HepG2 (cell line): ENCODE measurements at regions not wholly inside any gene's neighbourhood (a gene's known extent, or its start where the extent isn't known, plus 50 kb on each side); places are given as distances from the start of the nearest gene placed in this dataset.

Source experiments
- ATAC-seq: fragments of 200-7000 bp; cut with Tn5 transposase; 3 replicates; pipeline ENCODE4 v1.9.1; 2020; ENCODE audit warnings: mild to moderate bottlenecking, moderate library complexity
- BruUV-seq: library from RNA; stranded (reverse); fragments of 400-500 nt; replicated peaks from 2 replicates; lab custom pipeline; 2021; lab: Mats Ljungman, UMichigan
- CTCF ChIA-PET: fragments of 300-600 bp; formaldehyde crosslinking; extraction: SDS; loops from one replicate; lab custom pipeline; 2021; ENCODE audit warnings: low total read pairs, inconsistent platforms, low intra/inter-chr PET ratio; lab: Yijun Ruan, JAX
- POLR2A ChIA-PET: fragments of 350-600 bp; sonication (Branson Sonifier 250); formaldehyde crosslinking; loops from one replicate; lab custom pipeline; 2020; ENCODE audit warnings: antibody characterized with exemption, inconsistent platforms; lab: Yijun Ruan, JAX
- DNase-seq: peaks from one replicate; pipeline ENCODE4 v3.0.0-alpha.2; 2015; ENCODE audit warnings: low spot score
- FAIRE-seq: peaks from 3 replicates; lab custom pipeline; 2011; peaks lifted over from hg19 to GRCh38; lab: Jason Lieb, UNC
- H2AFZ ChIP-seq: one replicate; pipeline ENCODE4 v1.6.1; 2011; ENCODE audit warnings: low read length, inconsistent platforms
- H3K27ac ChIP-seq: fragments of 300-600 bp; 3 replicates; pipeline ENCODE4 v1.8.0; 2011; ENCODE audit warnings: mixed run types, mild to moderate bottlenecking, mixed read lengths, low read length, inconsistent platforms; ENCODE audit not compliant: insufficient read depth; ENCODE audit errors: extremely low read length
- H3K27me3 ChIP-seq, 2 experiments: fragments of 200-600 bp in 1 of 2; 2 replicates in 1 of 2; 3 replicates in 1 of 2; pipeline versions ENCODE4 v1.6.0 to v1.8.0; 2011; ENCODE audit warnings: low read length in 2 of 2, mild to moderate bottlenecking in 2 of 2, moderate library complexity in 2 of 2, inconsistent platforms in 1 of 2; ENCODE audit not compliant: insufficient read depth in 2 of 2, control insufficient read depth in 1 of 2
- H3K36me3 ChIP-seq, 2 experiments: fragments of 200-600 bp in 1 of 2; replicated peaks in 1 of 2; 2 replicates in 1 of 2; 3 replicates in 1 of 2; pipeline versions ENCODE4 v1.5.1 to v1.8.0; 2011; ENCODE audit warnings: low read length in 2 of 2, inconsistent platforms in 1 of 2; ENCODE audit not compliant: insufficient read depth in 2 of 2, control insufficient read depth in 1 of 2
- H3K4me1 ChIP-seq: 2 replicates; pipeline ENCODE4 v1.5.1; 2012; ENCODE audit warnings: low read length, inconsistent platforms; ENCODE audit not compliant: insufficient read depth
- H3K4me2 ChIP-seq: 2 replicates; pipeline ENCODE4 v1.6.0; 2011; ENCODE audit warnings: low read depth, low read length, inconsistent platforms
- H3K4me3 ChIP-seq, 3 experiments: fragments of 200-600 bp in 1 of 3; sonication (generic), shearing (Covaris generic) in 1 of 3; replicated peaks in 1 of 3; 2 replicates each; pipeline ENCODE4 v1.5.1; 2011 to 2016; ENCODE audit warnings: low read length in 3 of 3, inconsistent platforms in 2 of 3, low read depth in 2 of 3, mild to moderate bottlenecking in 2 of 3, control low read depth in 1 of 3, mixed read lengths in 1 of 3; ENCODE audit not compliant: insufficient read depth in 1 of 3
- H3K79me2 ChIP-seq: one replicate; pipeline ENCODE4 v1.6.1; 2011; ENCODE audit warnings: low read length, inconsistent platforms; ENCODE audit not compliant: insufficient read depth
- H3K9ac ChIP-seq: 2 replicates; pipeline ENCODE4 v1.6.0; 2011; ENCODE audit warnings: mild to moderate bottlenecking, low read depth, low read length, inconsistent platforms; ENCODE audit not compliant: insufficient read depth
- H3K9me3 ChIP-seq: 2 replicates; pipeline ENCODE4 v1.5.1; 2012; ENCODE audit warnings: mild to moderate bottlenecking, low read length
- H4K20me1 ChIP-seq: 2 replicates; pipeline ENCODE4 v1.6.0; 2011; ENCODE audit warnings: inconsistent platforms, mild to moderate bottlenecking, low read length, moderate library complexity; ENCODE audit not compliant: insufficient read depth
- ATF6 ChIP-seq: sonication (generic); formaldehyde crosslinking; conservative IDR thresholded peaks from 2 replicates; pipeline ENCODE4 v1.4.0; 2020; ENCODE audit warnings: missing genetic modification reagents
- ELF4 ChIP-seq: sonication (generic); formaldehyde crosslinking; IDR thresholded peaks from 2 replicates; pipeline ENCODE4 v1.5.0; 2020; ENCODE audit warnings: missing genetic modification reagents, mild to moderate bottlenecking, moderate library complexity, borderline replicate concordance
- GPN1 ChIP-seq: sonication (generic); formaldehyde crosslinking; IDR thresholded peaks from 2 replicates; pipeline ENCODE4 v1.5.1; 2020; ENCODE audit warnings: missing genetic modification reagents, borderline replicate concordance
- MEIS2 ChIP-seq: sonication (generic); formaldehyde crosslinking; IDR thresholded peaks from 2 replicates; pipeline ENCODE4 v1.9.0; 2021; ENCODE audit warnings: mild to moderate bottlenecking, missing genetic modification reagents
- MXD1 ChIP-seq: sonication (generic); formaldehyde crosslinking; IDR thresholded peaks from 2 replicates; pipeline ENCODE4 v1.4.0; 2020; ENCODE audit warnings: mild to moderate bottlenecking, missing genetic modification reagents
- MXD3 ChIP-seq: IDR thresholded peaks from 2 replicates; pipeline ENCODE4 v1.6.1; 2016; ENCODE audit warnings: mild to moderate bottlenecking, missing biosample characterization, missing genetic modification reagents
- RAD21 ChIP-seq: fragments of 450-650 bp; formaldehyde crosslinking; IDR thresholded peaks from 2 replicates; pipeline ENCODE4 v1.5.0; 2020; ENCODE audit warnings: mild to moderate bottlenecking
- SMAD9 ChIP-seq: sonication (generic); formaldehyde crosslinking; IDR thresholded peaks from 2 replicates; pipeline ENCODE4 v1.5.1; 2020; ENCODE audit warnings: mild to moderate bottlenecking, missing genetic modification reagents
- SRY ChIP-seq: sonication (generic); formaldehyde crosslinking; IDR thresholded peaks from 2 replicates; pipeline ENCODE4 v1.8.0; 2022; ENCODE audit warnings: mild to moderate bottlenecking, missing genetic modification reagents
- THAP11 ChIP-seq: IDR thresholded peaks from 2 replicates; pipeline ENCODE4 v1.6.1; 2016; ENCODE audit warnings: missing biosample characterization, missing genetic modification reagents
- YEATS4 ChIP-seq: sonication (generic); formaldehyde crosslinking; IDR thresholded peaks from 2 replicates; pipeline ENCODE4 v1.4.0; 2020; ENCODE audit warnings: missing genetic modification reagents, borderline replicate concordance
- YY1 ChIP-seq: IDR thresholded peaks from 2 replicates; pipeline ENCODE4 v1.6.1; 2011; ENCODE audit warnings: low read length, low read depth, moderate library complexity, mild to moderate bottlenecking; ENCODE audit not compliant: insufficient read depth, insufficient replicate concordance
- ZBTB43 ChIP-seq: sonication (generic); formaldehyde crosslinking; conservative IDR thresholded peaks from 2 replicates; pipeline ENCODE4 v1.4.0; 2020; ENCODE audit warnings: missing genetic modification reagents
- ZBTB7A ChIP-seq: sonication (generic); formaldehyde crosslinking; IDR thresholded peaks from 2 replicates; pipeline ENCODE4 v1.8.0; 2022; ENCODE audit warnings: mild to moderate bottlenecking, missing genetic modification reagents
- ZFP36L1 ChIP-seq: sonication (generic); formaldehyde crosslinking; IDR thresholded peaks from 2 replicates; pipeline ENCODE4 v1.8.0; 2022; ENCODE audit warnings: mild to moderate bottlenecking, missing genetic modification reagents, moderate library complexity
- ZKSCAN1 ChIP-seq: fragments of 150-350 bp; IDR thresholded peaks from 2 replicates; pipeline ENCODE4 v1.6.1; 2014; ENCODE audit warnings: low read length
- ZNF281 ChIP-seq: sonication (generic); formaldehyde crosslinking; IDR thresholded peaks from 2 replicates; pipeline ENCODE4 v1.4.0; 2020; ENCODE audit warnings: missing genetic modification reagents, borderline replicate concordance
- ZNF773 ChIP-seq: sonication (generic); formaldehyde crosslinking; IDR thresholded peaks from 2 replicates; pipeline ENCODE4 v1.4.0; 2020; ENCODE audit warnings: missing genetic modification reagents, borderline replicate concordance
- WGBS: methylation state at CpG from one replicate; pipeline ENCODE4 v1.1.6; 2017; ENCODE audit warnings: low lambda C conversion rate; 5-methylcytosine and 5-hydroxymethylcytosine counted together
- in situ Hi-C: cut with HindIII; loops from 2 replicates; pipeline ENCODE4 v1.10.0; 2017; ENCODE audit warnings: low pct_unique_long_range_greater_than_20kb; ENCODE audit not compliant: extremely low pct_ligation_motif_present
- intact Hi-C: fragments of 100-400 bp; cut with micrococcal nuclease; formaldehyde crosslinking; loops from one replicate; pipeline ENCODE4 v1.10.0; 2022; ENCODE audit not compliant: unreplicated experiment

- WGBS = 1% methylated on average over 5 of the region's 5 CpGs
- in situ Hi-C loops (no loop called here), intact Hi-C loops (no loop called here)
- ChIA-PET POLR2A (no interaction called here), CTCF (no interaction called here)
- Histone ChIP-seq H3K4me2 (no peak overlapping the region), H3K4me3 (no peak overlapping the region), H3K9ac (no peak overlapping the region), H3K36me3 (no peaks in the 10 kb centered on the region), H3K27me3 (no peaks in the 10 kb centered on the region), H3K79me2 (no peaks in the 10 kb centered on the region), H3K4me1 (no peaks in the 10 kb centered on the region), H4K20me1 (no peaks in the 10 kb centered on the region), H3K9me3 (peaks cover 80% of the 10 kb centered on the region), H3K27ac (no peak overlapping the region), H2AFZ (no peak overlapping the region)
- no peak for TF ChIP-seq ZFP36L1 (CRISPR knock-in tag)
- TF ChIP-seq ZNF773 (CRISPR knock-in tag) = no peak
- TF ChIP-seq SRY (CRISPR knock-in tag) = no peak
- no peak for TF ChIP-seq MEIS2
- TF ChIP-seq THAP11 (CRISPR knock-in tag) = no peak
- no peak for TF ChIP-seq GPN1 (CRISPR knock-in tag)
- TF ChIP-seq YEATS4 = no peak
- no peak for TF ChIP-seq ATF6 (CRISPR knock-in tag)
- no peak for TF ChIP-seq ZNF281 (CRISPR knock-in tag)
- no peak for TF ChIP-seq ZBTB7A
- no peak for TF ChIP-seq SMAD9 (CRISPR knock-in tag)
- no peak for TF ChIP-seq ZKSCAN1
- TF ChIP-seq RAD21 = no peak
- TF ChIP-seq ELF4 = no peak
- no peak for TF ChIP-seq YY1
- no peak for TF ChIP-seq MXD1 (CRISPR knock-in tag)
- no peak for TF ChIP-seq ZBTB43
- TF ChIP-seq MXD3 (CRISPR knock-in tag) = no peak
- ATAC-seq = no peak
- no peak for FAIRE-seq
- DNase-seq = no peak
- no TSS peak for BruUV-seq
Observed at GRCh38 chr21:19340954-19341353, 937.4 kb upstream of the TMPRSS15 start.
